ENCODE measurements at regions not wholly inside any gene's neighbourhood (a gene's known extent, or its start where the extent isn't known, plus 50 kb on each side); places are given as distances from the start of the nearest gene placed in this dataset.

DNA sequence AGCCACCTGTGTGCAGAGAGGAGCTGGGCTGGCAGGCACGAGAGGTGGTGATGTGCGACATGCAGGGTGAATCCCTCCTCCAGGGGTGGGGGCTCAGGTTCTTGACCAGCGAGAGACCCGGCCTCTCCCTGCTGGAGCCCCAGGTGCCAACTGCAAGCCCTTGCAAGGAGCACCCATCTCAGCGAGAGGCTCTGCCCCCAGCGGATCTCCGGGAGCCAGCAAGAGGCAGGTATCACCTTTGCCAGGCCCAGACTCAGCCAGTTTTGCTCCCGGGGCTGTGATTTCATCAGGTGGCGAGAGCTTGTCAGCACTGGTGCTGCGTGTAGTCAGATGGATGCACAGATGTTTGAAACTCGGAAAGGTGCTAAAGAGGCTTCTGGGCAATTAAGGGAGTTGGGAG lies 87.7 kb downstream of the TFAP2C start:
- Histone ChIP-seq H3K4me3 (no peak overlapping the region), H3K27ac (no peak overlapping the region), H3K36me3 (no peaks in the 10 kb centered on the region), H3K4me1 (no peaks in the 10 kb centered on the region), H3K27me3 (no peaks in the 10 kb centered on the region), H3K9me3 (no peaks in the 10 kb centered on the region)
- TF ChIP-seq, protein P1, sequence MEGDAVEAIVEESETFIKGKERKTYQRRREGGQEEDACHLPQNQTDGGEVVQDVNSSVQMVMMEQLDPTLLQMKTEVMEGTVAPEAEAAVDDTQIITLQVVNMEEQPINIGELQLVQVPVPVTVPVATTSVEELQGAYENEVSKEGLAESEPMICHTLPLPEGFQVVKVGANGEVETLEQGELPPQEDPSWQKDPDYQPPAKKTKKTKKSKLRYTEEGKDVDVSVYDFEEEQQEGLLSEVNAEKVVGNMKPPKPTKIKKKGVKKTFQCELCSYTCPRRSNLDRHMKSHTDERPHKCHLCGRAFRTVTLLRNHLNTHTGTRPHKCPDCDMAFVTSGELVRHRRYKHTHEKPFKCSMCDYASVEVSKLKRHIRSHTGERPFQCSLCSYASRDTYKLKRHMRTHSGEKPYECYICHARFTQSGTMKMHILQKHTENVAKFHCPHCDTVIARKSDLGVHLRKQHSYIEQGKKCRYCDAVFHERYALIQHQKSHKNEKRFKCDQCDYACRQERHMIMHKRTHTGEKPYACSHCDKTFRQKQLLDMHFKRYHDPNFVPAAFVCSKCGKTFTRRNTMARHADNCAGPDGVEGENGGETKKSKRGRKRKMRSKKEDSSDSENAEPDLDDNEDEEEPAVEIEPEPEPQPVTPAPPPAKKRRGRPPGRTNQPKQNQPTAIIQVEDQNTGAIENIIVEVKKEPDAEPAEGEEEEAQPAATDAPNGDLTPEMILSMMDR (IDR thresholded peaks at IDR 0.05), result no peak
- DNase-seq (ENCODE audit: low spot score), result no peak

DNA sequence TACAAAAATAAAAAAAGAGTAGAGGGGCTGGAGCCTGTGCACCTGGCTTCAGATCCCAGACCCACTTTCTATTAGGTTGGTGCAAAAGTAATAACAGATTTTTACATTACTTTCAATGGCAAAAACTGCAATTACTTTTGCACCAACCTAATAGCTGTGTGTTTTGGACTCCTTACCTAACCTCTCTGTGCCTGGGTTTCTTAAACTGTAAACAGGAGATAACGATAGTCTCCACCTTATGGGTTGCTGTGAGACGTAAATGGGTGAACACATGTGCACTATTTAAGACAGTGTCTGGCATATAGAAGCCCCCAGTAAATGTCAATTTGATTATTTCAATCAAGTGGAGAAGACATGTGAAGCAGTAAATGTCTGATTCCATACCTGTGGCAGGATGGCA lies 89.7 kb downstream of the TFAP2C start:
- Histone ChIP-seq H3K4me1 (no peaks in the 10 kb centered on the region), H3K36me3 (no peaks in the 10 kb centered on the region), H3K27ac (no peak overlapping the region), H3K4me3 (no peak overlapping the region), H3K27me3 (no peaks in the 10 kb centered on the region), H3K9me3 (no peaks in the 10 kb centered on the region)
- no peak for DNase-seq (ENCODE audit: low spot score)
- TF ChIP-seq, protein P1 (IDR thresholded peaks at IDR 0.05), result no peak

DNA sequence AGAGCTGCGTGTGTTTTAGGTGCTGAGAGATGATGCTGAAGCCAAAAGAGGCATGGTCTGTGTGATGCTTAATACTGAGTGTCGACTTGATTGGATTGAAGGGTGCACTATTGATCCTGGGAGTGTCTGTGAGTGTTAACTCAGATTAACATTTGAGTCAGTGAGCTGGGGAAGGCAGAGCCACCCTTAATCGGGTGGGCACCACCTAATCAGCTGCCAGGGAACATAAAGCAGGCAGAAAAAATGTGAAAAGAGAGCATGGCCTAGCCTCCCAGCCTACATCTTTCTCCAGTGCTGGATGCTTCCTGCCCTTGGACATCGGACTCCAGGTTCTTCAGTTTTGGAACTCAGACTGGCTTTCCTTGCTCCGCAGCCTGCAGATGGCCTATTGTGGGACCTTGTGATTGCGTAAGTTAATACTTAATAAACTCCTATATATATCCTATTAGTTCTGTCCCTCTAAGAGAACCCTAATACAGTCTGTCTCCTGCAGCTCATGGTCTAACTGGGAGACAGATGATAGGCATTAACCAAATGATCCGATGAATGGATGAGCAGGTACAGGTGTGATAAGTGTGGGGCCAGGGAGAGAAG lies 91.6 kb downstream of the TFAP2C start:
- no peaks in the 10 kb centered on the region for H3K36me3 ChIP-seq
- H3K4me3 ChIP-seq, result no peak overlapping the region
- H3K9me3 ChIP-seq, result no peaks in the 10 kb centered on the region
- no peaks in the 10 kb centered on the region for H3K27me3 ChIP-seq
- no peak for DNase-seq (ENCODE audit: low spot score)
- H3K27ac ChIP-seq, result no peak overlapping the region
- no peaks in the 10 kb centered on the region for H3K4me1 ChIP-seq
- TF ChIP-seq, protein P1 (IDR thresholded peaks at IDR 0.05), result no peak

DNA sequence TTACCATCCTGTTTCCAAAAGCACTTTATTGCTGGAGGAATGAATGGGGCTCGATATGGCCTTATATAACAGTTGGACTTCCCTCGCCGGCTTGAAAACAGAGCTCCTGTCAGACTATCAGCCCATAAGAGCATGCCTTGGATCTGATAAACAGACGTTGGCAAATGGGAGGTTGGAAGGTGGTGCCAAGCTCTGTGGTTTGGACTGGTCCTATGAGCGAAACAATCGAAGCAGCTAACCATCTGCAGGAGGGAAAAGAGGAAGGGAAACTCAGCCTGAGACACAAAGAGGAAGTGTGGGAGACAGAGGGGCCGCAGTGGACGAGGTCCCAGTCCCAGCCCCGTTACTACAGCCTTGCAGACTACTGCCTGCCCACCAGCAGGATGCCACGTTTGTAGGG lies 92.9 kb downstream of the TFAP2C start:
- Histone ChIP-seq H3K27me3 (no peaks in the 10 kb centered on the region), H3K4me1 (no peaks in the 10 kb centered on the region), H3K36me3 (no peaks in the 10 kb centered on the region), H3K4me3 (no peak overlapping the region), H3K27ac (no peak overlapping the region), H3K9me3 (no peaks in the 10 kb centered on the region)
- TF ChIP-seq, protein P1 (IDR thresholded peaks at IDR 0.05), result no peak
- no peak for DNase-seq (ENCODE audit: low spot score)

DNA sequence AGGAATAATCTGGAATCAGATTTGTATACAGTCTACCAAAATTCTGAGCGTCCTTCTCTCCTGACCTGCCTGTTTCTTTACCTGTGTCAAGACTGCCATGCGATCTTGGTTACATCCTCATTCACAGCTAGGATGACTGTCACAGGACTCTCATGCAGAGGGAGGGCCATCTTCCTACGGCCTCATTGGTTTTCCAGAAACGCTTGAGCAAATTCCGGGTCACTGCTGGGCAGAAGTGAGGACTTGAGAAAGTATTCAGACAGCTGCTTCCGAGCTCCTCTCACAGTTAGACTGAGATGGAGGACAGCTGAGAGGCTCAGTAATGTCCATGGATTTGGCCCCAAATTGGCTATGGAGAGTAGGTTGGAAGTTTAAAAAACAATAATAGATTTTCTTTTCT lies 94.2 kb downstream of the TFAP2C start:
- H3K4me3 ChIP-seq, result no peak overlapping the region
- no peaks in the 10 kb centered on the region for H3K4me1 ChIP-seq
- no peak overlapping the region for H3K27ac ChIP-seq
- no peaks in the 10 kb centered on the region for H3K9me3 ChIP-seq
- TF ChIP-seq, protein P1 (IDR thresholded peaks at IDR 0.05), result no peak
- no peaks in the 10 kb centered on the region for H3K36me3 ChIP-seq
- no peak for DNase-seq (ENCODE audit: low spot score)
- no peaks in the 10 kb centered on the region for H3K27me3 ChIP-seq

DNA sequence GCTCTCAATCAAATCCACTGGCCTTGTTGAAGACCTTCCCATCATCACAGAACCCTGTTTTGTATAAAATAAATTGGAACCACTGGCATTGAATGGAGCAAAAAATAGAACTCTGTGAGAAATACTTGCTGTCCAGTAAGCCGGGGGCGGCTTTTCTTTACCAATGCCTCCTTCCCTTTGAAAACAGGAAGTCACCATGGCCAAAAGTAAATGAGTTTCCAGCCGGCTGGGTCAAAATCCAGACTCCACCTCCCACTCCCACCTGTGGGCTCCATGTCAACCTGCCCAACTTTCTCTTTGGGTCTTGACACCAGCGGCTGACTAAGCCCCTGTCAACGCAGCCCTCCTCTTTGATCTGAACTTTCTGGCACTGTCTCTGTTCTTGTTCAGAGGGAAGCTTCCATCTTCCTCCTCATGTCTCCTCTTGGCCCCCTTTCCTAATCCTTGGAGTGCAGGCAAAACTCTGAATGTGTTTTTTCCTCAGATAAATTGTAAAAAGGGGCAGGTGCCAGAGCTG lies 95.2 kb downstream of the TFAP2C start:
- no peak overlapping the region for H3K27ac ChIP-seq

More for the DNA sequence above, 95.2 kb downstream of the TFAP2C start:
- H3K27me3 ChIP-seq, result no peaks in the 10 kb centered on the region
- no peak overlapping the region for H3K4me3 ChIP-seq
- H3K36me3 ChIP-seq, result no peaks in the 10 kb centered on the region
- no peak for DNase-seq (ENCODE audit: low spot score)
- H3K9me3 ChIP-seq, result no peaks in the 10 kb centered on the region
- no peaks in the 10 kb centered on the region for H3K4me1 ChIP-seq
- TF ChIP-seq, protein P1 (IDR thresholded peaks at IDR 0.05), result no peak
